Neural crest cell (in vitro differentiated cells): ENCODE measurements at regions not wholly inside any gene's neighbourhood (a gene's known extent, or its start where the extent isn't known, plus 50 kb on each side); places are given as distances from the start of the nearest gene placed in this dataset.

Experiments
- DNase-seq: peaks from one replicate; pipeline ENCODE4 v3.0.0; 2021; ENCODE audit warnings: low read depth, mixed read lengths, low spot score
- H3K27ac Mint-ChIP-seq: one replicate; pipeline ENCODE4 v1.8.0; 2021; ENCODE audit warnings: mild to moderate bottlenecking, mixed read lengths; ENCODE audit not compliant: unreplicated experiment
- H3K27me3 Mint-ChIP-seq: 2 replicates; pipeline ENCODE4 v1.8.0; 2021; ENCODE audit warnings: low read depth, mild to moderate bottlenecking, mixed read lengths
- H3K36me3 Mint-ChIP-seq: 2 replicates; pipeline ENCODE4 v1.8.0; 2021; ENCODE audit warnings: low read depth, mild to moderate bottlenecking, mixed read lengths
- H3K4me1 Mint-ChIP-seq: 2 replicates; pipeline ENCODE4 v1.8.0; 2021; ENCODE audit warnings: mixed read lengths
- H3K4me3 Mint-ChIP-seq: one replicate; pipeline ENCODE4 v1.8.0; 2021; ENCODE audit warnings: mild to moderate bottlenecking, mixed read lengths
- H3K9me3 Mint-ChIP-seq: 2 replicates; pipeline ENCODE4 v1.8.0; 2021; ENCODE audit warnings: mixed read lengths
- CTCF ChIP-seq: fragments of 200-600 bp; sonication (generic); conservative IDR thresholded peaks from 2 replicates; pipeline ENCODE4 v1.5.0; 2021; ENCODE audit warnings: antibody characterized with exemption, mild to moderate bottlenecking

GRCh38 chr3:154933581-154933980 lies 146.5 kb upstream of the MME start:
- Mint-ChIP-seq H3K27me3 (no peaks in the 10 kb centered on the region), H3K9me3 (no peaks in the 10 kb centered on the region), H3K36me3 (no peaks in the 10 kb centered on the region), H3K27ac (no peak overlapping the region), H3K4me3 (no peak overlapping the region), H3K4me1 (no peaks in the 10 kb centered on the region)
- TF ChIP-seq CTCF: no peak
- no peak for DNase-seq

- no peak for TF ChIP-seq CTCF
- DNase-seq: no peak
- no peaks in the 10 kb centered on the region for H3K27me3 Mint-ChIP-seq
- H3K27ac Mint-ChIP-seq: no peak overlapping the region
- H3K36me3 Mint-ChIP-seq: no peaks in the 10 kb centered on the region
- no peaks in the 10 kb centered on the region for H3K9me3 Mint-ChIP-seq
- no peak overlapping the region for H3K4me3 Mint-ChIP-seq
- no peaks in the 10 kb centered on the region for H3K4me1 Mint-ChIP-seq
Observed at GRCh38 chr3:154932633-154933032, 147.5 kb upstream of the MME start.

- no peak overlapping the region for H3K4me3 Mint-ChIP-seq
- no peaks in the 10 kb centered on the region for H3K4me1 Mint-ChIP-seq
- H3K36me3 Mint-ChIP-seq: no peaks in the 10 kb centered on the region
- H3K9me3 Mint-ChIP-seq: no peaks in the 10 kb centered on the region
- H3K27me3 Mint-ChIP-seq: no peaks in the 10 kb centered on the region
- DNase-seq: no peak
- TF ChIP-seq CTCF: no peak
- H3K27ac Mint-ChIP-seq: no peak overlapping the region
Observed at GRCh38 chr3:154931484-154931883, 148.6 kb upstream of the MME start.

- Mint-ChIP-seq H3K4me3 (no peak overlapping the region), H3K36me3 (peaks cover 3% of the 10 kb centered on the region), H3K9me3 (peaks cover 3% of the 10 kb centered on the region), H3K27ac (no peak overlapping the region), H3K4me1 (no peaks in the 10 kb centered on the region), H3K27me3 (no peaks in the 10 kb centered on the region)
- TF ChIP-seq CTCF: no peak
- no peak for DNase-seq
Observed at GRCh38 chr3:154926721-154927120, 153.4 kb upstream of the MME start.

- H3K27ac Mint-ChIP-seq: no peak overlapping the region
- no peak for TF ChIP-seq CTCF
- H3K4me3 Mint-ChIP-seq: no peak overlapping the region
- no peaks in the 10 kb centered on the region for H3K27me3 Mint-ChIP-seq
- peaks cover 5% of the 10 kb centered on the region for H3K9me3 Mint-ChIP-seq
- no peaks in the 10 kb centered on the region for H3K4me1 Mint-ChIP-seq
- H3K36me3 Mint-ChIP-seq: peaks cover 5% of the 10 kb centered on the region
- DNase-seq: no peak
Observed at GRCh38 chr3:154921351-154921750, 158.8 kb upstream of the MME start.

GRCh38 chr3:154919226-154919625 lies 160.9 kb upstream of the MME start:
- no peak overlapping the region for H3K27ac Mint-ChIP-seq
- H3K9me3 Mint-ChIP-seq: peaks cover 10% of the 10 kb centered on the region
- H3K36me3 Mint-ChIP-seq: peaks cover 5% of the 10 kb centered on the region
- no peak for DNase-seq
- no peaks in the 10 kb centered on the region for H3K27me3 Mint-ChIP-seq
- no peak for TF ChIP-seq CTCF
- no peaks in the 10 kb centered on the region for H3K4me1 Mint-ChIP-seq
- no peak overlapping the region for H3K4me3 Mint-ChIP-seq
